Putamen (tissue), 1 donor: ENCODE measurements at regions not wholly inside any gene's neighbourhood (a gene's known extent, or its start where the extent isn't known, plus 50 kb on each side); places are given as distances from the start of the nearest gene placed in this dataset.
"Not testable (repeated sequence)": the region's sequence is repeated elsewhere in the genome, so short reads cannot be mapped to it uniquely, and the experiment has no call there.

ENCODE experiments used
- DNase-seq: peaks from one replicate; pipeline ENCODE4 v3.0.0-alpha.2; 2016; ENCODE audit warnings: low spot score

DNA sequence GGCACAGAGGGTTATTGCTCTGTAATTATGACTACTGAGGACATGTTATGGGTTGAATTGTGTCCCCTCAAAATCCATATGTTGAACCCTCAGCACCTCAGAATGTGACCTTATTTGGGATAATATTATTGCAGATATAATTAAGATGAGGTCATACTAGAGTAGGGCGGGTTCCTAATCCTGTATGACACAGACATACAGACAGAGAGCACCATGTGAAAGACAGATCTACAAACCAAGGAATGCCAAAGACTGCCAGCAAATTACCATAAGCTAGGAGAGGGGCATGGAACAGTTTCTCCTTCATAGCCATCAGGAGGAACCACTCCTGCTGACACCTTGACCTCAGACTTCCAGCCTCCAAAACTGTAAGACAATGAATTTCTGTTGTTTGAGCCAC, 115.2 kb upstream of the OTUD4 start:
- DNase-seq = no peak

DNA sequence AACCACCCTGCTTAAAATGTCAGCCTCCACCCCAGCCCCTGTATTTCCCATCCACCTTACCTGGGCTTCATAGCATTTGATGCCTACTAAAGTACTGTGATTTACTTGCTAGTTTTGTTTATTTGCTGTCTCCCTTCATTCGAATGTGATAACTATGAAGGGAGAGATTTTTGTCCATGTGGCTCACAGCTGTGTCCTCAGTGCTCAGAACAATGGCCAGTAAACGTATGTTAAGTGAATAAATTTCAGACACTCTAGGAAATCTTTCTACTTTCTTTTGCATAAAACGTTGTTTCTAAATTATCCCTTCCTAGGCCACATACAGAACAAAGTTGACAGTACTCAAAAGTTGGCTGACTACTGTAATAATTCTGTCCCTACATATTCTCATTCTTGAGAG, 114.7 kb upstream of the OTUD4 start:
- DNase-seq = no peak

DNA sequence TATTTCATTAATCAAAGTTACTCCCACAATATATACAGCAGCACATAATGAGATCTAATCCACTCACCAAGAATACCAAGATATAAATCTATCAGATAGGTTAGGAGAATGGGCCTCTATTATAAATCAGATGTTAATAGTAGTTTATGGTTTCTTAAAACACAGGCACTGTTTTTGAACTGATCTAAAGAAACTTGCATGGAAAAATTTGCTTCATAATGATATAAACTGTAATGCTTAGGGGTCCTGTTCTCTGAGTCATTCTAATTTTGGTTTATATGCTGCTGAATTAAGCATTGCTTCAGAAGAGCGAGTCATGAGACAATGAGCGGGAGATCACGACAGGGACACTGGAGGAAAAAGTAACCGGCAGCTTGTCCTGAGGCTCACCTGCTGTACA, 113.3 kb upstream of the OTUD4 start:
- DNase-seq = no peak

DNA sequence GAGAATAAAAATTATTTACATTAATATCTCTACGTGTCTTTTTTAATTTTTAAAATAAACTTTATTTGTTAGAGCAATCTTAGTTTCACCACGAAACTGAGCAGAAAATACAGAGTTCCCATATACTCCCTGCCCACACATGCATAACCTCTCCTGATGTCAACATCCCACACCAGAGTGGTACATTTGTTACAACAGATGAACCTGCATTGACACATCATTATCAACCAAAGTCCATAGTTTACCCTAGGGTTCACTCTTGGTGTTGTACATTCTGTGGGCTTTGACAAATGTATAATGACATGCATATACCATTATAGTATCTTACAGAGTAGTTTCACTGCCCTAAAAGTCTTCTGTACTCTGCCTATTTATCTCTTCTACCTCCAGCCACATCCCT, 110.6 kb upstream of the OTUD4 start:
- no peak for DNase-seq

DNA sequence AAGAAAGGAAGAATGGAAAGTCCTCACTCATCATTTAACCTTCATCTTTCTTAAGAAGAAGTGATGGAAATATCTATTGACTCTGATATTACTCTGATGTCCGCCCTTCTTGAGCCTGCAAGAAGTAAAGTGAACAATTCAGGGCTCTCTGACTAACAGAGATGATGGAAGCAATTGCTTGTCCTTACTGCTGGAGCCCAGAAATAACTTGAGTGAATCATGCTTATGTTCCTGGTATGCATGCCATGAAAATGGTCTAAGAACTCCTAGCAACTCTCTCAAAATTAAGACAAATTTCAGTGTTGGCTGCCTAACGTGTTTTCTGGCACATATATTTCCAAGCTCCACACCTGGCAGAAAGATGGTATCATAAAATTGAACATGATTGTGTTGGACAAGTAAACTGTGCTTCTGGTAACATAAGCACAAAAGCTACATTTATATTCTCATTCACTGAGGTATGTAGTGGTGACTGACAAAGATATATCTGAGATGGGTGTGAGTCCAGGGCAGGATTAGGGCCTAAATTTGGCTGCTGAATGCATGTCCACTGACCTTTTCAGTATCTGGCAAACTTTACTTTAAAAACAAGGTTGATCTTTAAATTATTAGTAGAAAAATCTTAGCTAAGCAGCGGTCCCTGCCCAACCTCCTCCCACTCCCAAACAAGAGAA, 109.2 kb upstream of the OTUD4 start:
- no peak for DNase-seq

DNA sequence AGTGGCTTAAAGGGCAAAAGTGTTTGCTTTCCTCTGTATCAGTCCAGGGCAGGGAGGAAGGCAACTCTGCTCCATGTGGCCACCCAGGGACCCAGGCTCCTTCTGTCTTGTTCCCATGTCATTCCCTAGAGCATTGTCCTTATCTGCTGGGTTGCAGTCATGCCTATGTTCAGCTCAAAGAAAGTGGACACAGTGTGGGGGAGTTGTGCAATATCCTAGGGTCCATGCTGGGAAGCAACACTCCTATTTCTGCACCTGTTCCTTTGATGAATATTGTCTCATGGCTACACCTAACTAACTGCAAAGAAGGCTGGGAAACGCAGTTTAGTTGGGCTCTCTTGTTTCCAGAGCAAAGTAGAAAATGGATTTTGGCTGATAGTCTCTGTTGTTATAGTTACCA, 107.0 kb upstream of the OTUD4 start:
- no peak for DNase-seq

DNA sequence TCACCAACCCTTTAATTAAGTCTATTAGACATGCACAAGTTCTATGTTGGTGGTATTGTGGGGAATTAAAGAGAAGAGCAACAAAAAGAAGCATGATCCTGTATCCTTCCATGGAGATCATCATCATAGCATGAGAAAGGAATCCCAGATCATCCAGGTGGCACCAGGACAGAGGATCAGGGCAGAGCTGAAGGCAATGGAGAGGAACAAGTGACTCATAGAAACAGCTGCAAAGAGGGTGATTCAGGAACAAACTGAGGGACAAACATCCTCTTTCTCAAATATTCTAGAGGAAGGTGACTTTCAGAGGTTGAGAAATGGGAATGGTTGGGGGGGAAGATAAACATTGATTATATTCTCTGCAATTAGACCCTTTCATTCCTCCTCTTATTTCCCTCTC, 105.5 kb upstream of the OTUD4 start:
- no peak for DNase-seq

DNA sequence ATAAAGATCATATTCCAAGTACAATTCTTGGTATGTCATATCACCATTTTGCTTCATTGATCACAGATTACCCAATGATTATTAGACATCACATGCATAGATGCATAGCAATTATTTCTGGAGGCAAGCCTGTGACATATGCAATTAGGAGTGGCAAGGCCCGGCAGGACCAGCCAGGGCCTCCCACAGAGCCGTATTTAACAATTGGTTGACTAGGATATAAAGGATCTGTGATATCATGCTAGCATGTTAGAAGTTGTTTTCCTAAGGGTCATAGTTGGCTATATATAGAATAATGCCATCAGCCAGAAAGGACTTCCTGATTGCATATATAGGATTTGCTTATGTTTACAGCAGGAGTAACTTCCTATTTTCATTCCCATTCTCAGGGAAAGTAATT, 103.5 kb upstream of the OTUD4 start:
- DNase-seq = no peak

DNA sequence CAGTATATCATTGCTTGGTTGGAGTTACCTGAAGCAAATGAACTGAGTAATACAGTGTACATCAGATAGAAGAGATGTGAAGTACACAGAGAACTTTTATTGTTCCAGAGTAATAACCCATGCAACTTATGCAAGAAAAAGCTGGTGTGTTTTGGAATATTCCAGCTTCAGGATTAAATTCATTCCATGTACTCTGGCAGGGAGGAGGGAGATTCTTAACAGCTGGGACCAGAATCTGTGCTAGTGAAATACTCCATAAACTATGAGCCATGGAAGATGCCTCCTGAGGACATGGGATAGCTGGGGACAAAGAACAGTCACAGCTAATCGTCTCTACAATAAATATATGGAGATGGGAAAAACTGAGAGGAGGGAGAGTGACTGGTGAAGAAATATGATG, 101.6 kb upstream of the OTUD4 start:
- no peak for DNase-seq

DNA sequence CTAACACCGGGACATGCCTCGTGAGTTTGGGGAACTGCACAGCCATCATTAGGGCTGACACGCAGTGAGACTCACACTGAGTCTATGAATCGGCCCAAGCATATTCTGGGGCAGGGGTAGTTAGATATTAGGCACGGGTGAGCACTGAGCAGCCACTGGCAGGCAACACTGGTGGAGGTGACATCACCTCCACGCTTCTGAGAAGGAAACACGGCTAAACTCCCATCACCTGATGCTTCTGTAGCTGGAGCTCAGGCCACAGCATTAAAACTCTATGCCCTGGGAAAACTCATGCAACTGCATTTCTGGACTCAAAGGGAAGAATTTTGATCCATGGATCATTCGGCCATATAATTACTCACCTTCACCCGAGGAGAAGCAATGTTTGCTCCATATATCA, 100.8 kb upstream of the OTUD4 start:
- no peak for DNase-seq

DNA sequence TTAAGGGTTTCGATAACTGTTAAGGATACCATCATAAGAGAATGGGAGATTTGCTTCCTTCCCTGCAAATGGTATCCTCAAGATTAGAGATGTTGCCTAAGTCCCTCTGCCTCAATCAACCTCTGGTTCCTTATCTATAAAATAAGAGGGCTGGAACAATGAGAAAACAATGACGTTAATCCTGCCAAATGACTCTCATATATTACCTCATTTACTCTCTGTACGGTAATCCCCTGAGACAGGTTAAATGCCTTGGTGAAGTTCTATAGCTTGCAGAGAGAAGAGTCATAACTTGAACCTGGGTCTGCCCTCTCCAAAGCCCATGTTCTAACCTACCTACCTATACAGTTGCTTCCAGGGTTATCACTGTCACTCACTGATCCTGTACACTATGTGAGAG, 100.2 kb upstream of the OTUD4 start:
- no peak for DNase-seq

DNA sequence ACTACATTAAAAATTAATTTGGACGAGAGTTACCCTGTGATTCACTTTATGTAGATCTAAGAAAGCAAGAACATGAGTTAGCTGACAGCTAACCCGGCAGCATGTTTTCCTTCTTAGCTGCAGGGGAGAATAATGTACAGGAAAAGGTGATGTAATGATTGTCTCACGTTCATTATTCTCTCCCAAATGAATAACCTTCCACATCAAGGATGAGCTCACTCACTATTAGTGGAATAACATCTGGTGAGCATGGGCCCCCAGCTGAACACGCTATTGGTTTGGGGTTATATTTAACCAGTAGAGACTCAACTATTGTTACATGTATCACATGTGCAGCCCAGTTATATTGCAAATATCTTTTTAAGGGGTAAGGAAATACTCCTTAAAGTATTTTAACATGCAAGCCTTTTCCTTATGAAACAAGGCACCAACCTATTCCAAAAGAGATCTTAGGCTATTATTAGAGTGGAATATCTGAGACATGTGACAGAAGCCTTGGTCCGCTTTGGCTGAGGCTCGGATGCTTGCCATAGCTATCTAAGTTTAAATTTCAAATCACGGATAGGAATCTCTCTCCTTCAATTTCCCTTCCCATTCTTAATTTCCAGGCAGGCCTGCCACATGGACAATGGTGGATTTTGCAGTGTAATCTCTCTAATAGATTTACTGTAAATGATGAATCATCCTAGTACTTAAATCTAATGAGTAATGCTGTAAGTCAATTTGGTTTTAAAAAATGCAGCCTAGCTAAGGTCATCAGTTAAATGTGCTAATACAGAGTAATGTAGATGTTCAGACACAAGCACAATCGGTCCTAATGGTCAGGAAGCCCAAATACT, 99.0 kb upstream of the OTUD4 start:
- no peak for DNase-seq

DNA sequence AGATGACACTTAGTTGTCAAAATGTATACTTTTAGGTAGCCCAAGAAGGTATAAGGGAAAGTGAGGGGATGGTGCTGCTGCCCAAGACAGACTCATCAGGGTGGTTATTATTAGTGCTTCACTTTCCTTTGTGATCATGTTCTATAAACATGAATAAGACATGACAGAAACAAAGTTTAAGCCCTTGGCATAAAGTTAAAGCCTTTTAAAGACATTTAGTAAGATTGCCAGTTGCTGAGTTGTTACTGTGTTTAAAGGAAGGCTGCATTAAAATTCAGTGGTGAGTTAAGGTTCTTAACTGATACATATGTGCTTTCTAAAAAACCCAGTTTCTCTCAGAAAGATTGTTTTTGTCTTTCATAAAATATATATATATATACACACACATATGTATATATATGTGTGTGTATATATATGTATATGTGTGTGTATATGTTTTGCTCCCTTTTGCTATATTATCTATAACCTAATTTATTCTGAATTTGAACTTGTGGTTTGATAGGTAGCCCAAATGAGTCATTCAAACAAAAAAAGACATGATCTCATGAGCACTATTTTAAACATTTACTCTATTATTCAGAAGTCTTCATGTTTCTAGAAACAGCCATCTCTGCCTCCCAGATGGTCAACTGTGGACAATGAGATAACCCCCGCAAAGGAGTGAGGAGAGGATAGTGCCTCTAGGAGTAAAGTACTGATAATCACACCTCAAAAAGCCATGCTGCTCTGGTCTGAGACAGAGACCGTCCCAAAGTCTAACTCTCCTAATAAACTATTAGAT, 98.1 kb upstream of the OTUD4 start:
- no peak for DNase-seq

DNA sequence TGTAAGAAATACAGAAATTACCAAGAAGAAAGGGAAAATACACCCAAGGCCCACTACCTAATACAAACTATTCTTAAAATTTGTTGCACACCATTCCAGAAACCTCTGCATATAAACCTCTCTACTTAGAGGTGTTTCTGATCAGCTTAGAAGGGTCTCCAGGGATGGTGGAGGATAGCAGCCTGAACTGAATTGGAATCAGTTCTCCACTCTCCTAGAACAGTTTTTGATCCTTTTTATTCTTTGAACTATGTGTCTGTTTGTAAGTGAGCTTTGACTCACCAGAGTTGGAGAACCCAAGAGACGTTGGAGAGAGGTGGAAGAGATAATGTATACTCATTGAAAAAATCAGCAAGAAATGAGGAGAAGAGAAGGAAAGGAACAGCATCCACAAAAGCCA, 96.6 kb upstream of the OTUD4 start:
- no peak for DNase-seq

DNA sequence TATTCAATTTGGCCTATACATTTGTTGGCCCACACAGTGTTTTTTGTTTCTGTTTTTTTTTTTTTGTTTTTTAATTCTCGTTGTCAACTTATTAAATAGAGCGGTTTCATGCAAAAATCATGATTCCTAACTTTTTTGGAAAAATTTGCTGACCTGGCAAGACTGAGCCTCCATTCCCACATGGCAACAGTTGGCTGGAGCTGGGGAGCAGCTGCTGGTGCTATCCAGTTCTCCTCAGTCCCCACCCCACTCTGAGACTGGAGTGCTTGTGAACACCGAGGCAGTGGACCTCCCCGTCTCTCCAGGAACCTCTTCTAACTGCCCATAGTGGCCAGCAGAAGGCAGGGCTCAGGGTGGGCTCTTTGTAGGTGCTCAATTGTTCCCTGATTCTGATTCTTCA, 95.7 kb upstream of the OTUD4 start:
- no peak for DNase-seq

DNA sequence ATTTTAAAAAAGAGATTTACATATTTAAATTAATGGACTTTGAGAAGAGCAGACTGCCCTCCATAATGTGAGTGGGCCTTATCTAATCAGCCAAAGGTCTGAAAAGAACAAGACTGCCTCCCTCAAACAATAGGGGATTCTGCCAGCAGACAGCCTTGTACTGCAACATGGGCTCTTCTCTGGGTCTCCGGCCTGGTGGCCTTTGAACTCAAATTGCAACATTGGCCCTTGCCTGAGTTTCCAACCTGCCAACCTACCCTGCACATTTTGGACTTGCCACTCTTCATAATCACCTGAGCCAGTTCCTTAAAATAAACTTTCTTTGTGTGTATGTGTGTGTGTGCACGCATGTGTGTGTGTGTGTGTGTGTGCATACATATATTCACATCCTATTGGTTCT, 90.8 kb upstream of the OTUD4 start:
- no peak for DNase-seq

DNA sequence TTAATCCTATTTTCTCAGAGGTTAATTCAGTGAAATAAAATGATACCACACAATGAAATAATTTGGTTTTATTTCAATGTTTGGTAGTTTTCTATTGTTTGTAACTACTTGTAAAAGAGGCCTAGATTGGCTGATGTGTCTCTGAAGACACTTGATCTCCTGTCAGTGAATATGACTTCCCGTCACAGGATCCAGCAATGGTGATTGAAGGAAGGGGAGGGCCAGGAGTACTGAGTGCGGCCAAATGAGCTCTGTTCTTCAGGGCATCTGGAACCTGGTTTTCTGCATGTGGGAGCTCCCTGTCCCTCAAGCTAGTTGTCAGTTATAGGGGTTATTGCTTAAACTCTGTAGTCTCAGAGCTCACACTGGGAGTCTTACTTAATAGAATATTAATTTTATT, 86.5 kb upstream of the OTUD4 start:
- DNase-seq = no peak

DNA sequence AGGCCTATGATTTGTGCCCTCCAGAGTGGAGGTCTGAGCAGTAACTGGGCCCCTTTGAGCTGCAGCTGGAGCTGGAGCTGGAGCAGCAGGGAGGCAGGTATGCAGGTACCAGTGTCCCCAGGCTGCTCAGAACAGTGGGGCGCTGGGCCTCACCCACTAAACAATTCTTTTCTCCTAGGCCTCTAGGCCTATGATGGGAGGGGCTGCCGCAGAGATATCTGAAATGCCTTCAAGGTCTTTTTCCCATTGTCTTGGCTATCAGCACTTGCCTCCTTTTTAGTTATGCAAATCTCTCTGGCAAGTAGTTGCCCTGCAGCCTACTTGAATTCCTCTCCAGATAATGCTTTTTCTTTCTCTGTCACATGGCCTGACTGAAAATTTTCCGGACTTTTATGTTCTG, 79.7 kb upstream of the OTUD4 start:
- no peak for DNase-seq

DNA sequence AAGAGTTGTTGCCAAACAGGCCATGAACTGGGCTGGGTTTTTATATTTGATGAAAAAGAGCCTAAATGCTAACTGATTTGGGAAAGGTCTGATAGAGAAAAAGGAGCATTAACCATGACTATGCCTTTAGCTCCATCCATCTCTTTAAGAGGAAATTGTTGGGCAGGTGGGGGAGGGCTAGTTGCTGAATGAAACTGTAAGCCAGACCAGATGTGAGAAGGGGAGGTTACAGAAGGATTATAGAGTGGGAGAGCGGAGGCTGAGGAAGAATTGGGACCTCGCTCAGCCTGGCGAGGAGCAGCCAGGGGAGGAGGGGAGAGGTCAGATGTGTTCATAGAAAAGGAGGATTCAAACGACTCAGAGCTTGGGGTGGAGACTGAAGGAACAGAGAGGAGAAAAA, 74.9 kb upstream of the OTUD4 start:
- not testable (repeated sequence) for DNase-seq

DNA sequence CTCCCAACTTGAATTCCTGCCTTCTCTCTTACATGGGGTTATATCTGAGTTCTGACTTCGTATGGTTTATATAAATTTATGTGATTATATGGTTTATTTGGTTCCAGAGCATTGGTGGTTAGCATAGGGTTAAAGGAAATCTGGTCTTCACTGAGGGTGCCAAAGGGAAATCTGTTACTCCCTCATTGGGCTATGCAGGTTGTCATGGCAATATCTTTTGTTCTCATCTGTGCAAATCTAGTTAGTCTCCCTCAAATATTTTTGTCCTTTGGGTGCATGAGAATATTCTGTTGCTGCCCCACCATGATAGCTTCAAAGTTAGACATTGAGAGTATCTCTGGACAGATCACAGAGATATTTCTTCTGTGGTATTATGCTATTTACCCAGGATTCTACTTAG, 71.8 kb upstream of the OTUD4 start:
- DNase-seq = no peak

DNA sequence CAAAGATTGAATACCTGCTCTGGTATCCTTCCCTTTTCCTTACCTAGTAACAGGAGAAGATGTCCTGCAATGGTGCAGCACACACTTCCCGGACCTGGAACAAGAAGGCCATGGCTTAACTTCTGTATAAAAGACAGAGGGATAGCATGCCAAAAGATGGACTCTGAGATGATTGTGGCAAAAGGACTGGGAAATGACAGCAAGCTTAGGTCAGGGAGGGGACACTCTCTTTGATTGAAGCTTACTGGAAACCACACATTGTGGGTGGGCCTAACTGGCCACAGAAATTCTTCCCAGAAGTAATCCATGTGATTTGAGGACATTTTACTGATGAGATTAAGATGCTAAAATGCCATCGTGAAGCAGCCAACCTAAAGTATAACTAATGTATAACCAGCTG, 71.0 kb upstream of the OTUD4 start:
- no peak for DNase-seq

DNA sequence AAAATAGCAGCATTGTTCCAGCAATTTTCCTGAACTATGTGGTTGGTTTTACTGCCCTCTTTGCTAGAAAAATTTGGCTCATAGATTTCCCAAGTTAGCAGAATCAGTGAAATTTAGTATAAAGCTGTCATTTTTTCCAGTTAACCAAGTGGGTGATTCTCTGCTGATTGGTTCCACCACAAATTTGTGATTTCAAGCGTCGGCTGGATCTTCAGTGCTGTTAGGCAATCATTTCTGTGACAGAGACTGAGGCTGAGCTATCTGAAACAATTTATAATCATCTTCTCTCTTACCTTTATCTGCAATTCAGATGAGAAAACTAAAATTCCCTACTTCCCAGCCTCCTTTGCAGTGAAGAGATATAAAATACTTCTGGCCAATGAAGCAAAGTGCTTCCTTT, 68.6 kb upstream of the OTUD4 start:
- DNase-seq = peak; percentile 81

DNA sequence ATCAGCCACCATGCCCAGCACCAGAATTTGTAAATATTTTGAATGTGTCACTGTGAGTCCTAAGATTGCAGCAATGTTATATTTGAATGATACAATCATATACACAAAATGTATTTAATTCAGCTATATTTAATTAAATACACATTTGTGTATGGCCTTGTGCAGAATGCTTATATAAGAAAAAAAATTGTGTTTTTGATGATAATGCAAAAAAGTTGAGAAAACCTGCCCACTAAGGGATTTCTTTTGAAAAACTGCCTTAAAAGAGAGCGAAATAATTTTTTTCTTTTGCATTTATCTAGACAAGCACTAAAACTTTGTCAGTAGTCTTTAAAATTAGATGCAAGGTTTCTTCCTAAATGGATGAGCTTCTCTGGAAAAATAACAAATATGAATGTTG, 68.1 kb upstream of the OTUD4 start:
- no peak for DNase-seq
